Skin of body (tissue), 1 donor: ENCODE measurements at regions not wholly inside any gene's neighbourhood (a gene's known extent, or its start where the extent isn't known, plus 50 kb on each side); places are given as distances from the start of the nearest gene placed in this dataset.
"Not testable (repeated sequence)": the region's sequence is repeated elsewhere in the genome, so short reads cannot be mapped to it uniquely, and the experiment has no call there.

ENCODE experiments used
- DNase-seq: peaks from one replicate; lab custom pipeline; 2025; lab: John Stamatoyannopoulos, UW

DNA sequence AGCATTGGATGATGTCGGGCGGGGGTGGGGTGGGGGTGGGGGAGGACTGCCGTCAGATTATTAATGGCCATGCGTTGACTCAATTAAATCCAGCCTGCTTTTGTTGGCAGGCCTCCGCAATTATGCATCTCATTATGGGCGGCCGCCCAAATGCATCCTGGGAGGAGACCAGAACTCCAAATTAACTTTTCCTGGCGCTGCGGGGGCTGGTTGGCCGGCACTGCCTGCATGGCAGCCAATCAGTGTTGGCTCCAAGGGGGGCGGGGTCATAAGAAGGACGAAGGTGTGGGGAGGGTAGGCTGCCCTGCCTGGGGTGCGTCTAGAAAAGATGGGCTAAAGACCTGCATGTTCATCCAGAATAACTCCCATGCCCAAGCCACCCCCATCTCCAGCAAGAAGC is 83.9 kb upstream of the PAX2 start:
- DNase-seq = no peak

GRCh38 chr10:100662067-100662466 is 83.3 kb upstream of the PAX2 start:
- no peak for DNase-seq

- no peak for DNase-seq
Measured at GRCh38 chr10:100664316-100665149, 80.8 kb upstream of the PAX2 start.

DNA sequence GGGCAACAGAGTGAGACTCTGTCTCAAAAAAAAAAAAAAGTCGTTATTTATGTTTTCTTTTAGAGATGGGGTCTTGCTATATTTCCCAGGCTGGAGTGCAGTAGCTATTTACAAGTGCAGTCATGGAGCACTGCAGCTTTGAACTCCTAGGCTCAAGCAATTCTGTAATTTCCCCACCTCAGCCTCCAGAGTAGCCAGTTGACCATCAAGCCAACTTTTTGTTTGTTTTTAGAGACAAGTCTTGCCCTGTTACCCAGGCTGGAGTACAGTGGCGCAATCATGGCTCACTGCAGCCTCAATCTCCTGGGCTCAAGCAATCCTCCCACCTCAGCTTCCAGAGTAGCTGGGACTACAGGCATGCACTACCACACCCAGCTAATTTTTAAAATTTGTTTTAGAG is 78.7 kb upstream of the PAX2 start:
- not testable (repeated sequence) for DNase-seq

GRCh38 chr10:100669616-100670015 is 75.8 kb upstream of the PAX2 start:
- no peak for DNase-seq

GRCh38 chr10:100670368-100670767 is 75.0 kb upstream of the PAX2 start:
- no peak for DNase-seq

DNA sequence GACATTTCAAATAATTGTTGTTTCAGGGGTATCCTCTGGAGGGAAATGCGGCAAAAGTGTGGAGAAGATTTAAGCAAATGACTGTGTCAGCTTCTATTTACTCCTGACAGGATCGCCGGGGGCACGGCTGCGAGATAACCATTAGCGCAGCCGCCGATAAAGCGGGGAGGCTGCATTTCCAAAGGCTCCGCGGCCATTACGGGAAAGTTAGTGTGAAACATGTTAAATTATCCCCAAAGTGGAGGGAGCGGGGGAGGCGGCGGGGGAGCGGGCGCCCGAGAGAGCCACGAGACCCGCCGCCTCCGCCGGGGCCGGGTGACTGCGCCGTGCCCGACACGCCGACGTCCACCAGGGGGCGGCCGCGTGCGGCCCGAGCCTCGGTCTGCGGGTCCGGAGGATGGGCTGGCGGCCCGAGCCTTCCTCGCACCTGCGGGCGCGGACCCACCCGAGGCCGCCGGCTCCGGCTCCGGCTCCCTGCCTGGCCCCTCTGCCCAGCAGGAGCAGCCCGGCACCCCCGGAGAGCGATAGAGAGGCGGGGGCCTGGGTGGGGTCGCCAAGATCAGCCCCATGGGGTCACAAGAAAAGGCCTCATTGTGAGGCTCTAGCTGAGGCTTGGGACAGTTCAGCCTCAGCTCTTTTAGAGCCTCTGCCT is 74.4 kb upstream of the PAX2 start:
- no peak for DNase-seq

DNA sequence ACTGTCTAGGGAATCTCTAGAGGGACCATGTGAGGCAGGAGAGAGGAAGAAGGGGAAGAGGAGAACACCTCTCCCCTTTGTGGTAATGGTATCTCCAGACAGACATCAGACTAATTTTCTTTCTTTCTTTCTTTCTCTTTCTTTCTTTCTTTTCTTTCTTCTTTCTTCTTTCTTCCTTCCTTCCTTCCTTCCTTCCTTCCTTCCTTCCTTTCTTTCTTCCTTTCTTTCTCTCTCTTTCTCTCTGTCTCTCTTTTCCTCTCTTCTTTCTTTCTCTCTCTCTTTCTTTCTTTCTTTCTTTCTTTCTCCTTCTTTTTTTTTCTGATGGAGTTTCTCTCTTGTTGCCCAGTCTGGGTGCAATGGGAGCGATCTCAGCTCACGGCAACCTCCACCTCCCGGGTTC is 73.2 kb upstream of the PAX2 start:
- DNase-seq = no peak

DNA sequence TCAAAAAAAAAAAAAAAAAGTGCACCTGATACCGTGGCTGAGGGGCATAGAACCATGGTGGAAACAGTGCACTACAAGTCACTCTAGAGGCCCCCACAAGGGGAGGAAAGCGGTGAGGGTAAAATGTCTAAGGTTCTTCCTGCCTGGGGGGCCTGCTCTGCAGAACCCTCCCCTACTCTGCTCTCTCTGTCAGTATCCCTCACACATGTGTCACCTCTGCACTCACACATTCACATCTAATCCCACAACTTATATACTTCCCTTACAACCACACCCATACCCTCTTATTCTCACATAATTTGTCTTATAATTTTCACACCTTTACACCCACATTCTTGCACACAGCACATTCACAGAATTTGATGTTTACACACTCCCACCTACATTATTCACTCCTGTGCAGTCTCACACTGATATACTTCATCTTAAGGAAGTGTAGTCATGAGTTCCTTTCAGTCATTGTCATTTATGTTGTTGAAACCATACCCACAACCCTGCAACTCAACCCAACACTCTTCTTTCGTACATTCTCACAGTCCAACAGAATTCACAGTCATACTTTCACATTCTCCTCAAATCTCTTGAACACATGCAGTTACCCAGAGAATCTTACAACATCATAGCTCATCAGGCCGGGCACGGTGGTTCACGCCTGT is 68.0 kb upstream of the PAX2 start:
- DNase-seq = no peak

GRCh38 chr10:100679327-100679726 is 66.1 kb upstream of the PAX2 start:
- no peak for DNase-seq

GRCh38 chr10:100683004-100683403 is 62.4 kb upstream of the PAX2 start:
- DNase-seq = no peak

- DNase-seq = no peak
Measured at GRCh38 chr10:100683545-100684300, 61.7 kb upstream of the PAX2 start.

DNA sequence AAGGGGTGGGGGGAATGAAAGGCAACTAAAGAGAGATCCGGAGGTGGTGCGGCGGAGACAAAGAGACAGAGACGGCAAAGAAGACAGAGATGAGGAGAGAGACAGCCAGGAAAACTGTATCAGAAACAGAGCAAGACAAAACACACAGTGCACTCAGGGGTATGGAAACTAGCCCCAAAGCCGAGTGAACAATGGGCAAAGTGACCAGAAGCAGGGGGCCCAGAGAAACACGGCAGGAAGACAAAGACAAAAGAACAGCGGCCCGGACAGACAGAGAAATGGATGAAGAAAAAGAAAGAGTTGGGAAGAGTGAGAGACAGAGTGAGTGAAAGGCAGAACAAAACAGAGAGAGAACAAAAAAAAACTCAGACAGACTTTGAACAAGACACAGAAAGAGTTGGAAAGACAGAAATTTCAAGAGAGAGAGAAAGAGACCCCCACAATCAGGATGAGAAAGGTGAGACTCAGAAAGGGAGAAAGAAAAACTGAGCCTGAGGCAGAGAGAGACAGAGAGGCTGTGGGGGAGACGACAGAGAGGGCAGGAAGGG is 60.6 kb upstream of the PAX2 start:
- no peak for DNase-seq

DNA sequence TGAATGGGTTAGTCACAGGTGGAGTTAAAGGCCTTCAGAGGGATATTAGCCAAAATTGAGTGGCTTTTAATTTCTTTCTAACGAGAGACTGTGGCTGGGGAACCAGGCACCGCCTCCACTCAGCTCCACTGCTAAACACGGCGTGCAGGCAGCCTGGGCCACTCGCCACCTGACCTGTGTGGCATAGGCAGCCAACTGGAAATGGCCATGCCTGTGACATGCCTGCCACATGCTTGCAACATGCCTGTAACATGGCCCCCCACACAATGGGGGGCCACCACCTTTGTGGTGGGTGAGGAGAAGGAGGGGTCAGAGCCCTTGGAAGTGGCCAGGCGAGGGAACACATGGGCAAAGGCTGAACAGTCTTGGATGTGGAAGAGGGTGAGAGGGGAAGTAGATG is 60.1 kb upstream of the PAX2 start:
- no peak for DNase-seq

DNA sequence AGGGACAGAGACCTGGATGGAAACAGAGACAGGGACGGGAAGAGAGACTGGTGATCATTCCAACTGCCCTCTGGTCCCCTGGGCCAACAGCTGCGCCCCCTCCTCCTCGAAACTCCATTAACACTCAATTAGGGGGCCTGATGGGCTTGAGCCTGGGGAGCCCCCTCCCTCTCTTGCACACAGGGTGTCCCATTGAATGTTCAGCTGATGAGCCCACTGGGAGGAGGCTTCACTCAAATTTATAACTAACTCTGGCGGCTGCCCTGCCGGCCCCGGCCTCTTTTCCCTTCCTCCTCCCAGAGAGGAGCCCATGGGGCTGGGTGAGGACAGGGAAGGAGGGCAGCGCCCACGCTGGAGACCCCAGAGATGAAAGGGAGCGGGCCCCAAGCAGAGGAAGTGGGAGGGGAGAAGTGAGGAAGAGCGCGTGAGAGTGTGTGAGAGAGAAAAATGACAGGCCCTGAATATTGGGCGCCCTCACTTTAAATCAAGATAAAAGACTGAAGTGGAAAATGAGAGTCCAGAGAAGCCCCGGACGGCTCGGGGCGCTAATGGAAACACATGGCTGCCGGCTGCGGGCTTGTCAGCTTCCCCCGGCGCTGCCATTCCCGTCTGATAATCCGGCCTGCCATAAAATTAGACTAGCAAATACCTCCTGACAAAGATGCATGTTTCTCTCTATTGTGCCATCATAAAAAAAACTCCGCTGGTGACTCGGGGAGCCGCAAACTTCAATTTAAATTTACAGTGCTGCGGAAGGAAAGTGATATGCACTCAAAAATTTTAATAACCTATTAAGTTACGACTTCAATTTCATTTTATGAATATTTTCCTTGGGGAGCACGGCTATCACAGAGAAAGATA is 58.0 kb upstream of the PAX2 start:
- DNase-seq = no peak

DNA sequence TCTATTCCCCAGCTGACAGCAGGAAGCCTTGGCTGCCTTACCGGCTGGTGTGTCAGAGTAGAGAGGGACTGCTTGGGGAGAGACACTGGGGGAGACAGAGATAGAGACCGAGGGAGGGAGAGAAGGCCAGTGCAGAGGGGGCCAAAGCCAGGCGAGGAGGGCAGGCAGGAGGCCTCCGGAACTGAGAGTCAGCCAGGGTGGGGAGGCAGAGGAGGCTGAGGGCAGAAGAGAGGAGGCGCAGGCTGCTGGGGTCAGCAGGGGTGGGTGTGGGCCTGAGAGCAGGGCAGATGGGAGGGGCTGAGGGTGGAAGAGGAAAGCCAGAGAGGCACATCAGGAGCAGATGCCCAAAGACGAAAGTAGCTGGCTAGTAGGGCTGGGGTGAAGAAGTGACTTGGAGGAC is 57.2 kb upstream of the PAX2 start:
- DNase-seq = no peak

GRCh38 chr10:100693821-100694220 is 51.6 kb upstream of the PAX2 start:
- no peak for DNase-seq
